ENCODE measurements at regions not wholly inside any gene's neighbourhood (a gene's known extent, or its start where the extent isn't known, plus 50 kb on each side); places are given as distances from the start of the nearest gene placed in this dataset.

GRCh38 chr15:35309886-35310285 lies 224.8 kb upstream of the NANOGP8 start:
- TF ChIP-seq CTCF (IDR thresholded peaks at IDR 0.05; ENCODE audit: insufficient read depth, low read depth, low read length): no peak
- no peak for TF ChIP-seq EZH2 (IDR thresholded peaks at IDR 0.05; ENCODE audit: insufficient read depth, low read length)
